HG03060 (cell line): ENCODE measurements at regions not wholly inside any gene's neighbourhood (a gene's known extent, or its start where the extent isn't known, plus 50 kb on each side); places are given as distances from the start of the nearest gene placed in this dataset.

Experiments
- ATAC-seq: cut with Tn5 transposase; IDR thresholded peaks from one replicate; pipeline ENCODE4 v1.9.1; 2021; ENCODE audit warnings: low read depth, moderate number of reproducible peaks; ENCODE audit not compliant: unreplicated experiment

- no peak for ATAC-seq
These were observed 218.0 kb downstream of the IRS1 start for GRCh38 chr2:226581661-226582060.

DNA sequence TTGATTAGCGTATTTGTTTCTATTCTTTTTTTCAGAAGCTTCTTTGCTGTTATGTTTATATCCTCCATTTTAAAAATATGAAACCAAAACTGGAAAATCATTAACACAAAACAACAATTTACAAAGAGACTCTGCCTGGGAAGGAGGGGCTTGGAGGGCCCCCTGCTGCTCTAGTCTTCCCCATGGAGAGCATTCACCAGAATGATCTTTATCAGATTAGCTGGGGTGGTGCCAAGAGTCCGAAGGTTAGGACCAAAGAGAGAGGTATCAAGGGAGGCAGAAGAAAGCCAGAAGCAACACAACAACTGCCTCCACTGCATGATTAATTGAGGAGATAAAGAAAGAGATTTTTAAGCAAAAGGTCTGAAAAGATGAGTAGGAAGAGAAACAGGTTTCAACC lies 218.6 kb downstream of the IRS1 start:
- no peak for ATAC-seq

GRCh38 chr2:226580403-226580802 lies 219.2 kb downstream of the IRS1 start:
- no peak for ATAC-seq

DNA sequence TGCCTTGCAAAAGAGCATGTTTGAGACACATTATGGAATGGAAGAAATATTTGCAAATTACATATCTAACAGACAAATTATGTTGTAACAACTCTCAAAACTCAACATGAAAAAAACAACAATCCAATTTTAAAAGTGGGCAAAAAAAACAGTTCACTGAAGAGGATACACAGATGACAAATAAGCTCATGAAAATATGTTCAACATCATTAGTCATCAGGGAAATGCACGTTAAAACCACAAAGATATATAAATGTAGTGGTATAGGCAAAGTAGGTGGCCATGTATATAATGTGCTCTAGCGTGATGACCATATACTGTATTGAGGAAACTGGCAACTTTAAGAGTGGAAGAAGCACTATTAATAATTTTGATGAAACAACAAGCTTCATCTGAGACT lies 220.1 kb downstream of the IRS1 start:
- ATAC-seq, result no peak

DNA sequence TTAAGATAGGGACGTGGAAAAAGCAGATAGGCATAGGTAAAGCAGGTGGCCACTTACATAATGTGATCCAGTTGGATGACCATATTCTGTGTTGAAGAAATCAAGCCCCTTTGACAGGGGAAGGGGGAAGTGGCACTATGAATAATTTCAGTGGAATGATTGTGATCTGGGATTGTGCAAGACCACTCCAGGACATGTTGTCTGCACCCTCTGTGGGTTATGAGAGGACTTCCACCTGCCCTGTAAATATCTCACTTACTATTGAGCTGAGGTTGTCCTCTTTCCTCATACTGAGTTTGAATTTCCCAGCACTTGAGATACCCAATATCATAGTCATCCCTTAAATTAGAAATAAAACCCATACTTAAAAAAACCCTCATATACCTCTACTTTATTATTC lies 220.7 kb downstream of the IRS1 start:
- no peak for ATAC-seq

- no peak for ATAC-seq
These were observed 221.2 kb downstream of the IRS1 start for GRCh38 chr2:226578373-226578772.

- no peak for ATAC-seq
These were observed 223.7 kb downstream of the IRS1 start for GRCh38 chr2:226575928-226576327.

- no peak for ATAC-seq
These were observed 226.5 kb downstream of the IRS1 start for GRCh38 chr2:226573158-226573557.

GRCh38 chr2:226564667-226565066 lies 235.0 kb downstream of the IRS1 start:
- ATAC-seq, result no peak

DNA sequence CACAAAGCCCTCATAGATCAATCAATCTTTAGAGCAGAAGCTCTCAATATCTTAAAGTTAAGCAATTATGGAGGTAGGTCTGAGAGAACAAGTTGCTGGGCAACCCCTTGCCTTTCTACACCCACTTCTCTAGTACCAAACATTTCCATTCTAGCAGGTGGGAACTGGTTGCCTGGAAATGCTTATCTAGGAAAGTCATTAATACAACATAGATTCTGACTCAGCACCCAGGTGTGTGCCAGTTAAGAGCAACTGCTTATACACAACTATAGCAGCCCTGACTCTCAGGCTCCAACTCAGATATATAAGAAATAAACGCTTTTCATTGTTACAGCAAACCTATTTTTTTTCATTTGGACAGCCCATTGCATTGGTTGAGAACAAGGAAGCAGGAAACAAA lies 237.7 kb downstream of the IRS1 start:
- ATAC-seq, result no peak

DNA sequence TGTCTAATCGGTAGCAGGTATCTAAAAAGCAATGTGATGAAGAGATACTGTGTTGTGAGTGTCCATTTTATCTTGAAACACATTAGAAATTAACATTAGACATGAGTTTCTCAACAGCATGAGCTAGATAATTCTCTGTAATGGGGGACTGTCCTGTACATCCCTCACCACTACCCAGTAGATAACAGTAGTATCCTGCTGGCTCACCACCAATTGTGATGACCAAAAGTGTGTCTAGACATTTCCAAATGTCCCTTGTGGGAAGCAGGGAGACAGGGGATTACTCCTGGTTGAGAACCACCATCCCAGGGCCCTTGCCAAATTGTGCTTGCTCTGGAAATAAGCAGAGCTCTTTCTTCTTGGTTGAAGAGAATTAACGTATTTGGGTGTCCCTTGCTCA lies 239.3 kb downstream of the IRS1 start:
- ATAC-seq, result no peak

- no peak for ATAC-seq
These were observed 240.1 kb downstream of the IRS1 start for GRCh38 chr2:226559536-226559935.

- ATAC-seq, result no peak
These were observed 241.2 kb downstream of the IRS1 start for GRCh38 chr2:226558418-226558817.

DNA sequence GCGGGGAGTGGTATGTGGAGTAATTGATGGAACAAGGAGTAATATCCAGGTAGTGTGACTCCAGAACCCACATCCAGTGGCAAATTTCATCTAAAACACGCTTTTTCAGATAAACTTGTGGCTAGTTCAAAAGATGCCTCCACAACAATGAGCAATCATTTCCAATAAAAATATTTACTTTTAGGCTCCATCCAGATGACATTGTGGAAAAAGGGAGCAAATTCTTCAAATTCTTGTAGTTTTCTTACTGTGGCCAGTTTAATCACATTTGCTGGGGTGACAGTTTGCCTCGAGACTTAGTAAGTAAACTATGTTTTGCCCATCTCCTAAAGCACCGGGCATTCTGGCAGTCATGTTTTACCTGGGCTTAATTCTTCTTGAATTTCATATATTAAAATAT lies 243.6 kb downstream of the IRS1 start:
- ATAC-seq, result no peak

DNA sequence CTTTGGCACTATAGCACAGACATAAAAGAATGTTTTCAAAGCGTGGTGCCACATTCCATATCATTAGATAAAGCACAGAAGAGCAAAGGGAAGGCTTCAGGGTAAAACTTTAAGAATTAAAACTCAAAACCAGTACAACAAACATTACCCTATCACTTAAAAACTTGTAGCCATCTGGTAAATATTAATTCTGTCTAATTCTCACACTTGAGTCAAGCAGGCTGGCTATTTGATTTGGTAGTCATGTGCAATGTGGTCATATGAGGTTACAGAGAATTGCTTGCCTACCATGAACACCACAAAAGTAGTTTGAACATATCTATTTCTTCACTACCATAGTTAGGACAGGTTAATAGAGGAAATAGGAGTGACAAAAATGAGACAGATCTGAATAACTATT lies 244.9 kb downstream of the IRS1 start:
- no peak for ATAC-seq

- ATAC-seq, result no peak
These were observed 246.3 kb downstream of the IRS1 start for GRCh38 chr2:226553333-226553732.

- no peak for ATAC-seq
These were observed 246.9 kb downstream of the IRS1 start for GRCh38 chr2:226552571-226553285.

- ATAC-seq, result no peak
These were observed 247.9 kb downstream of the IRS1 start for GRCh38 chr2:226551522-226552250.

DNA sequence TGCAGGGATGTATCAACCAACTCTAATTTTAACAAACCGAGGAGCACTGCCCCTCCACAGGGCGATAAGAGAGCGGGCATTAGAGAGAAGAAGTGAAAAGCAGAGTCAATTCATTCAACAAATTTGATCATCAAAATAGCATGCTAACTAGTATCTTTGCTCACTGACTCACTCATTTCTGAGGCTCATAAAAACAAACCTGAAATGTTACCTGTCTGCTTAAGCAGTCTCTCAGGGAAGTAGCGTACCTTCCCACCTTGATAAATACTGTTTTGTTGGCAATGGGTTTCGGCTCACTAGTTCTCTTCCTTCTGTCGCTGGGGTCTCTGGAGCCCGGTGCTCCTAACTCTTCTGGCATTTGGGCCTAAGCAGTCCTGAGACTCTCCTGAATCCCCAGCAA lies 248.8 kb downstream of the IRS1 start:
- ATAC-seq, result no peak

- ATAC-seq, result no peak
These were observed 250.9 kb downstream of the IRS1 start for GRCh38 chr2:226548732-226549131.

GRCh38 chr2:226544596-226545210 lies 254.9 kb downstream of the IRS1 start:
- no peak for ATAC-seq
